HG02938 (cell line): ENCODE measurements at regions not wholly inside any gene's neighbourhood (a gene's known extent, or its start where the extent isn't known, plus 50 kb on each side); places are given as distances from the start of the nearest gene placed in this dataset.

Experiments
- ATAC-seq: cut with Tn5 transposase; IDR thresholded peaks from one replicate; pipeline ENCODE4 v1.9.1; 2021; ENCODE audit warnings: mild to moderate bottlenecking, moderate library complexity; ENCODE audit not compliant: unreplicated experiment

DNA sequence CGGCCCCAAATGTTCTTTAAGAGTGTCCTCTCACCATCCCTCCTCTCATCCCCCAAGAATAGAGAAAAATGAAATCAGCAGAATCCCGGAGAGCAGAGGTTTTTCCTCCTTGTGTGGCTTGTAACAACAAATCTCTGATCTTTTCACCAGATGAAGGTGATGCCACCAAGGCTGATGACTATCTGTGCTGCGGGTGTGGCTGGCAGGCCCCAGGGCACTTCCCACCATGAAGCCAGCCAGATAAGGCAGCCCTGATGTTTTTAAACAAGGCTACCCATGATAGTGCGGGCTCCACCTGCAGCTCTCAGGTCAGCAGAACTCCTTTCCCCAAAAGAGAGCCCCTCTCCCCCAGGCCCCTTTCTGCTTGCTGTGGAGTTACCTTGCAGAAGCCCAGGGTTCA, 58.0 kb upstream of the PARP11 start:
- ATAC-seq = no peak

DNA sequence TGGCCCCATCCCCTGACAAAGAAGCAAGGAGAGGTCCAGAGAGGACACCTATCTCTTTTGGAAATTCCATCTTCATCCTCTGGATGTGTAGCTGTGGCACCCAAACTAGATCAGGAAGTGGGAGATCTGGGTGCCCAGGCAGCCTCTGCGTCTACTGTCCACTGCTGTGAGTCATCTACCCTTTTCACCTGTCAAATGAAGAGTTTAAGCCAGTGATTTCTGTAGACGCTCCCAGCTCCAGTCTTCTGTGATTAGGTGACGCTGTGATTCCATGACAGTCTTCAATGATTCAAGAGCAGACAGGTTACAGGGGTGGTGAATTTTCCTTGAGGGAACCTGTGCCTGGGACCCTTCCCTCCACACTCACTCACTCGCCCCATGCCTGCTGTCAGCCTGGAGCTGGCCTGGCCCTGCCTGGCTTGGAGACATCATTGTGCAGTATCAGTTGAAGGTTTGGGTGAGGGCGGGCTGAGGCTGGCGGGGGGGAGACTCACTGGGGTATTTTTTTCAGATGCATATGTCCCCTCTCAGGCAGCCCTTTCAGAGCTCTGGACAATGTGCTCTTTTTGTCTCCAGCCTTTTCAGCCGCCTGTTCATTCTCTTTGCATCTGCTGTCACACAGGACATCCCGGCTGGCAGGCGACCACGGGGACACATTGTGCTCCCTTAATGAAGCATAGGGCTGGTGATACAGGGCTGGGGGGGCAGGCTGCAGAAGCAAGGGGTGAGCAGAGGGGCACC, 56.8 kb upstream of the PARP11 start:
- no peak for ATAC-seq

DNA sequence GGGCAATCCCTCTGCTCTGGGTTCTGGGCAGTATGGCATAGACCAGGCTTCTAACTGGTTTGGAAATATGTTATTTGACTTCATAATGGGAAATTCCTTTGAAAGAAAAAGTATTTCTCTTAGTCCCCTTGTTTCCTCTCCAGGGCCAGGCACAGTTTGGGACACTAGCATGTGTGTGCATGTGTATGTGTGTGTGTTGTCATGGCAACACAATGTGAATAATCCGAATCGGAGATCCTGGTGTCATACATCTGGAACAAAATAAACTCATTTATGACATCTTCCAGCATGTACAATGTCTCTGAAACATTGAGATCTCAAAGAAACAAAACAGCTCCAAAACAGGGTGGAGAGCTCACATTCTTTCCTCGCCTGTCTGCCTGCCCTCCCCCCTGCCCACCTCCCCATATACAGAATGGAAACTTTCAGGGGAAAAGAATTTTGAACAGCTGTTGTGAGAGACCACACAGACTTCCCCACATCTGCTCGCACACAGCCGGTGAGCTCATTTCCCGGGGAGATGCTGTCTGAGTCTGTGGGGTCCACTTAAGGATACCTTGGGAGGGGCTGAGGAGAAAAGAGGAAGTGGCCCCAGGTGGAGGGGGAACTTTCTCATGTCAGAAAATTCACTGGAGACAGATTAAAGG, 55.5 kb upstream of the PARP11 start:
- no peak for ATAC-seq

DNA sequence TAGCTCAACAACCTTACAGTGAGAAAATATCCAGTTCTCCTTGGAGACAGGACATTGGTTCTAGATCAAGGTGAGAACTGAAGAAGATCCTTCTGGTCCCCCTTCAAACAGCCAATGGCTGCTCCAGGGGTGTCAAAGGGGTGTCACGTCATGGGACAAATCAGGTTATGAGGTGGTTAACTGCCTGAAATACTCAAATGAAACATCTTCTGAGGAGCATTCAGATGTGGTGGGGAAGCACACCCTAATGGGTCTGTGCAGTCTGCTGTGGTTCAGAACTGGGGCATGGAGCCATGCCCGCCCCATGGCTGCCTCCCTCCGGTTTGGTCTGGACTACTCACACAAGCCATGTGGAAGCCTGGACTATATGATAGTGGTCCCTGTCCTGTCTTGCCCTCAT, 52.4 kb upstream of the PARP11 start:
- no peak for ATAC-seq

DNA sequence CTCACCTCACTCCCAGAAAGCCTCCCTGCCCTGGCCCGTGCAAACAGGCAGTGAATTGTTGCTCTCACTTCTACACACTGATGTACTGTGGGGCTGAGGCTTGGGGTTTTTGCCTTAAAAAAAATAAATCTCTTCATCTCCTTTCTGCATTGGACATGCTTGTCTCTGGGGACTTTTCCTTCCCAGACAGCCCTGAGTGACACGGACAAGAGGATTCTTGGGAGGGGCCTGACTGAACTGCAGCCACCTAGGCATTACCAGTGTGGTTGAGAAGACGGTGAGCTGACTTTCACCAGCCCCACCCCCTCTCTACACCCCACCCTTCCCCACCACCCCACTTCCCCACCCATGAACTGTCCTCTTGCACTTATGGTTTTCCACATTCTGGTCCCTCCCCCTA, 51.6 kb upstream of the PARP11 start:
- ATAC-seq = no peak

DNA sequence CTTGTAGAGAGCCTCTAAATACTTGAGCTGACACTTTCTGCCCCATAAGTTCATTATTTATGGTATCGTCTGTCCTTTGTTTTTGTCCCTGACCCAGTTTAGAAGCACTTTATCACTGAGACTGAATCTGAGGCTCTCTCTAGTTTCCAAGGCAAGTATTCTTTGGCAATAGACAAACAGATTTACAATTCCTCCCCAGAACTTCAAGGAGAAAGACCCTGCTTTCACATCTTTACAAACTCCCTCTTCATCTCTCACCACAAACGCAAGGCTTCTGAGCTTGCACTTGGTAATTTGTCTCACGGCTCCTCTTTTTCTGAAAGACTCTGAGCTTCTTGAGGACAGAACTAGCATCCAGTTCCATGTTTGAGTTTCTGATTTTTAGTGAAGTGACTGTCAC, 49.8 kb upstream of the PARP11 start:
- ATAC-seq = no peak
